K562 (cell line): ENCODE measurements at regions not wholly inside any gene's neighbourhood (a gene's known extent, or its start where the extent isn't known, plus 50 kb on each side); places are given as distances from the start of the nearest gene placed in this dataset.

Source experiments
- ATAC-seq: fragments of 200-7000 bp; cut with Tn5 transposase; 3 replicates; pipeline ENCODE4 v1.9.1; 2020; ENCODE audit warnings: moderate library complexity
- BruUV-seq: library from RNA; stranded (reverse); fragments of 400-500 nt; replicated peaks from 2 replicates; lab custom pipeline; 2021; lab: Mats Ljungman, UMichigan
- CTCF ChIA-PET: fragments of 300-600 bp; formaldehyde crosslinking; extraction: SDS; loops from one replicate; lab custom pipeline; 2021; ENCODE audit warnings: low intra/inter-chr PET ratio; lab: Yijun Ruan, JAX
- POLR2A ChIA-PET: fragments of 300-600, 350-650 bp; sonication (Branson Sonifier 250); formaldehyde crosslinking; extraction: SDS; loops from one replicate; lab custom pipeline; 2021; ENCODE audit warnings: antibody characterized with exemption, inconsistent platforms; lab: Yijun Ruan, JAX
- DNase-seq, 4 experiments: peaks; one replicate each; pipeline versions ENCODE4 v3.0.0 to v3.0.0-alpha.2; 2011 to 2018; ENCODE audit warnings: low spot score in 3 of 4, mixed read lengths in 3 of 4; ENCODE audit errors: extremely low read depth in 1 of 4
- FAIRE-seq: peaks from 2 replicates; lab custom pipeline; 2011; peaks lifted over from hg19 to GRCh38; lab: Jason Lieb, UNC
- H2AFZ ChIP-seq: 2 replicates; pipeline ENCODE4 v1.6.0; 2011; ENCODE audit warnings: low read depth, low read length, control low read depth, inconsistent platforms
- H3K27ac ChIP-seq: fragments of 200-600 bp; 3 replicates; pipeline ENCODE4 v1.8.0; 2011; ENCODE audit warnings: low read depth, mild to moderate bottlenecking, control low read depth, inconsistent platforms, low read length, moderate library complexity, mixed read lengths; ENCODE audit errors: extremely low read depth
- H3K27me3 ChIP-seq, 2 experiments: fragments of 300-600 bp in 1 of 2; 2 replicates in 1 of 2; 3 replicates in 1 of 2; pipeline versions ENCODE4 v1.6.0 to v1.8.0; 2011; ENCODE audit warnings: inconsistent platforms in 2 of 2, low read length in 2 of 2, mild to moderate bottlenecking in 1 of 2, mixed read lengths in 1 of 2, moderate library complexity in 1 of 2; ENCODE audit not compliant: control insufficient read depth in 2 of 2, insufficient read depth in 2 of 2
- H3K36me3 ChIP-seq: fragments of 300-600 bp; 3 replicates; pipeline ENCODE4 v1.8.0; 2011; ENCODE audit warnings: mild to moderate bottlenecking, low read length, inconsistent platforms; ENCODE audit not compliant: control insufficient read depth, insufficient read depth
- H3K4me1 ChIP-seq, 2 experiments: fragments of 200-600 bp in 1 of 2; replicated peaks in 1 of 2; 2 replicates in 1 of 2; 3 replicates in 1 of 2; pipeline versions ENCODE4 v1.5.1 to v1.8.0; 2011; ENCODE audit warnings: inconsistent platforms in 2 of 2, low read length in 2 of 2, mild to moderate bottlenecking in 1 of 2, mixed read lengths in 1 of 2, moderate library complexity in 1 of 2; ENCODE audit not compliant: control insufficient read depth in 2 of 2, insufficient read depth in 2 of 2
- H3K4me2 ChIP-seq: 2 replicates; pipeline ENCODE4 v1.6.1; 2011; ENCODE audit warnings: low read length, control low read depth, inconsistent platforms, mixed read lengths; ENCODE audit not compliant: insufficient read depth
- H3K4me3 ChIP-seq: fragments of 200-600 bp; sonication (generic), shearing (Covaris generic); 2 replicates; pipeline ENCODE4 v1.5.1; 2016; ENCODE audit warnings: control low read depth, inconsistent platforms
- H3K79me2 ChIP-seq: fragments of 200-600 bp; 3 replicates; pipeline ENCODE4 v1.8.0; 2011; ENCODE audit warnings: low read length, inconsistent platforms; ENCODE audit not compliant: control insufficient read depth, insufficient read depth
- H3K9ac ChIP-seq, 2 experiments: 2 replicates each; pipeline versions ENCODE4 v1.6.0 to v1.6.1; 2011; ENCODE audit warnings: low read depth in 2 of 2, low read length in 2 of 2, control low read depth in 1 of 2, inconsistent platforms in 1 of 2, mild to moderate bottlenecking in 1 of 2, mixed read lengths in 1 of 2; ENCODE audit not compliant: insufficient read depth in 1 of 2
- H3K9me1 ChIP-seq: one replicate; pipeline ENCODE4 v1.6.0; 2011; ENCODE audit warnings: inconsistent platforms, mild to moderate bottlenecking, low read length, moderate library complexity; ENCODE audit not compliant: control insufficient read depth, insufficient read depth
- H3K9me3 ChIP-seq: replicated peaks from 2 replicates; pipeline ENCODE4 v1.5.1; 2011; ENCODE audit warnings: low read depth, low read length, inconsistent platforms; ENCODE audit not compliant: control insufficient read depth, insufficient read depth
- H4K20me1 ChIP-seq: replicated peaks from 2 replicates; pipeline ENCODE4 v1.6.1; 2011; ENCODE audit warnings: low read length, inconsistent platforms, mixed read lengths; ENCODE audit not compliant: control insufficient read depth, insufficient read depth
- BRCA1 ChIP-seq, 2 experiments: fragments of 450-650 bp in 1 of 2; sonication (generic) in 1 of 2; formaldehyde crosslinking in 1 of 2; IDR thresholded peaks; 2 replicates each; pipeline versions ENCODE4 v1.5.0 to v1.6.1; 2017 to 2020; ENCODE audit warnings: mild to moderate bottlenecking in 1 of 2, missing genetic modification reagents in 1 of 2
- CBX2 ChIP-seq: fragments of 200-600 bp; sonication (generic); IDR thresholded peaks from one replicate; pipeline ENCODE4 v1.6.1; 2012; ENCODE audit warnings: mild to moderate bottlenecking, low read length, inconsistent platforms; ENCODE audit not compliant: insufficient read depth, poor library complexity, severe bottlenecking
- CHAMP1 ChIP-seq: fragments of 450-650 bp; IDR thresholded peaks from 2 replicates; pipeline ENCODE4 v1.6.1; 2016; ENCODE audit warnings: mild to moderate bottlenecking
- CSDE1 ChIP-seq, 2 experiments: fragments of 450-650 bp; IDR thresholded peaks; 2 replicates each; pipeline ENCODE4 v1.6.1; 2016; ENCODE audit warnings: mild to moderate bottlenecking in 1 of 2
- ELF2 ChIP-seq: fragments of 250-450 bp; sonication (Bioruptor Pico); IDR thresholded peaks from 2 replicates; pipeline ENCODE4 v1.5.0; 2021; ENCODE audit warnings: mild to moderate bottlenecking
- KLF16 ChIP-seq: IDR thresholded peaks from 2 replicates; pipeline ENCODE4 v1.6.1; 2016; ENCODE audit warnings: antibody characterized with exemption
- MED1 ChIP-seq: sonication (generic); formaldehyde crosslinking; IDR thresholded peaks from 2 replicates; pipeline ENCODE4 v1.8.1; 2023; ENCODE audit warnings: missing genetic modification reagents, borderline replicate concordance
- MITF ChIP-seq: IDR thresholded peaks from 2 replicates; pipeline ENCODE4 v1.6.1; 2014; ENCODE audit warnings: antibody characterized with exemption
- NRF1 ChIP-seq, 2 experiments: fragments of 450-650 bp; IDR thresholded peaks in 1 of 2; conservative IDR thresholded peaks in 1 of 2; 2 replicates each; pipeline ENCODE4 v1.6.1; 2014; ENCODE audit warnings: mild to moderate bottlenecking in 2 of 2
- TAF7 ChIP-seq: fragments of 450-650 bp; IDR thresholded peaks from 2 replicates; pipeline ENCODE4 v1.6.1; 2016; ENCODE audit warnings: missing genetic modification characterization, missing compliant biosample characterization
- ZBED1 ChIP-seq: IDR thresholded peaks from 2 replicates; pipeline ENCODE4 v1.6.1; 2014
- ZBTB8A ChIP-seq: fragments of 450-650 bp; IDR thresholded peaks from 2 replicates; pipeline ENCODE4 v1.6.1; 2018; ENCODE audit warnings: mild to moderate bottlenecking, moderate library complexity; ENCODE audit not compliant: partially characterized antibody
- ZC3H11A ChIP-seq: IDR thresholded peaks from 2 replicates; pipeline ENCODE4 v1.6.1; 2012; ENCODE audit warnings: low read depth, low read length, improper control_type of control experiment
- ZNF12 ChIP-seq: sonication (generic); formaldehyde crosslinking; IDR thresholded peaks from 2 replicates; pipeline ENCODE4 v1.4.0; 2020; ENCODE audit warnings: mild to moderate bottlenecking, missing genetic modification reagents
- ZNF3 ChIP-seq: fragments of 250-450 bp; sonication (Bioruptor Pico); IDR thresholded peaks from 2 replicates; pipeline ENCODE4 v1.5.0; 2021; ENCODE audit warnings: mild to moderate bottlenecking, moderate library complexity
- ZNF449 ChIP-seq: fragments of 250-450 bp; sonication (Bioruptor Pico); IDR thresholded peaks from 2 replicates; pipeline ENCODE4 v1.8.0; 2022; ENCODE audit warnings: moderate library complexity, mild to moderate bottlenecking, inconsistent platforms
- WGBS: fragments of 100-300 bp; shearing (Covaris generic); methylation state at CpG from one replicate; pipeline ENCODE4 v1.1.6; 2016; ENCODE audit warnings: low coverage, mixed read lengths; ENCODE audit not compliant: insufficient coverage; ENCODE audit errors: missing lambda C conversion rate; 5-methylcytosine and 5-hydroxymethylcytosine counted together
- in situ Hi-C: fragments of 300-500 bp; cut with MboI; formaldehyde crosslinking; loops from 4 replicates; pipeline ENCODE4 v1.15.0; 2018; ENCODE audit warnings: inconsistent platforms, mixed read lengths
- intact Hi-C: fragments of 100-400 bp; cut with micrococcal nuclease; formaldehyde crosslinking; loops from 2 replicates; pipeline ENCODE4 v1.14.2; 2022

DNA sequence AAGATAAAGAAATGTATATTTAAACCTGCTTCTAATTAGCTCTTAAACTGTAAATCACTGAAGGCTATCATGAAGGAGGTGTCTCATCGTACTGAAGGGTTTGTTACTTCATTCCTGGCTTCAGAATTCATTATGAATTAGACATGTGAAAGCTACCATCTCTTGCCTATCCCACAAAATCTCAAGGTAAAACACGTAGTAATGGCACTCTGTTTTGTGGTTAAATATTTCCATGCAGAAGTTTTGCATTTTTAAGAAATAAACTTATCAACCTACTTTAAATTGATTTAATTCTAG, 490.7 kb upstream of the NUDT12 start:
- Histone ChIP-seq H3K4me2 (no peak overlapping the region), H3K9me1 (no peaks in the 10 kb centered on the region), H3K4me1 (no peaks in the 10 kb centered on the region; a peak in 1 of 5 replicates), H3K27ac (no peak overlapping the region), H3K4me3 (no peak overlapping the region), H3K9ac (no peak overlapping the region), H3K9me3 (no peaks in the 10 kb centered on the region), H2AFZ (no peak overlapping the region), H3K36me3 (no peaks in the 10 kb centered on the region), H3K79me2 (no peaks in the 10 kb centered on the region), H3K27me3 (peaks cover 0 to 7% of the 10 kb centered on the region in 2 experiments; a peak in 2 of 5 replicates), H4K20me1 (no peaks in the 10 kb centered on the region)
- intact Hi-C loops (no loop called here), in situ Hi-C loops (no loop called here)
- TF ChIP-seq ZNF3: no peak
- no peak for TF ChIP-seq MITF
- TF ChIP-seq CBX2: no peak
- TF ChIP-seq ZBTB8A: no peak
- no peak for TF ChIP-seq BRCA1 (IDR thresholded peaks at IDR 0.05)
- no peak for TF ChIP-seq BRCA1 (CRISPR knock-in tag; IDR thresholded peaks at IDR 0.05)
- TF ChIP-seq KLF16: no peak
- TF ChIP-seq CSDE1 (IDR thresholded peaks at IDR 0.05): no peak
- no peak for TF ChIP-seq ZBED1
- no peak for TF ChIP-seq ELF2 (CRISPR knock-in tag)
- no peak for TF ChIP-seq MED1
- TF ChIP-seq ZNF449 (CRISPR knock-in tag): no peak
- no peak for TF ChIP-seq TAF7 (tag)
- TF ChIP-seq CHAMP1: no peak
- TF ChIP-seq ZC3H11A: no peak
- no peak for TF ChIP-seq ZNF12 (CRISPR knock-in tag)
- no peak for TF ChIP-seq NRF1 (conservative IDR thresholded peaks at IDR 0.05 in 1 of 2, IDR thresholded peaks at IDR 0.05 in 1 of 2)
- 0% methylated on average over 2 of the region's 2 CpGs for WGBS
- no peak for FAIRE-seq
- ATAC-seq: no peak
- ChIA-PET CTCF (no interaction called here), POLR2A (no interaction called here)
- no TSS peak for BruUV-seq
- no peak for DNase-seq
